ENCODE measurements at regions not wholly inside any gene's neighbourhood (a gene's known extent, or its start where the extent isn't known, plus 50 kb on each side); places are given as distances from the start of the nearest gene placed in this dataset.
A peak's percentile ranks its signal among the peaks of the same experiment; 100 is the strongest.
"Not testable (repeated sequence)": the region's sequence is repeated elsewhere in the genome, so short reads cannot be mapped to it uniquely, and the experiment has no call there.

DNA sequence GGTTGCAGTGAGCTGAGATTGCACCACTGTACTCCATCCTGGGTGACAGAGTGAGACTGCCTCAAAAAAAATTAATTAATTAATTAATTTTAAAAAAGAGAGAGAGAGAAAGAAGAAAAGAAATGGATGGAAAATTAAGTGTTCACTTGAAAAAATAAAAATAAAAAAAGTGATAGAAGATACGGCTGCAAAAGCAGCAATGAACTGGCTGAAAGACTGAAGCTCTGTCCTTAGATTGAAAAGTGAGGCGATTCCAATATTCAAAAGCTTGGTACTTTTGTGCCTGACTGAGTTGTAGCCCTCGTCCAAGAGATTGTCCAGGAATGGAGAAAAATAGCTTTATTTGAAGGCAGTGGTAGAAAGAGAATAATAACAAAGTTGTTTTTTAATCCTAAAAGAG lies 154.6 kb downstream of the ADSS2 start:
- Histone ChIP-seq H3K4me2 (ENCODE audit: low read length) (no peak overlapping the region), H3K4me1 (no peaks in the 10 kb centered on the region), H3K27me3 (ENCODE audit: control insufficient read depth, insufficient read depth, low read length) (no peaks in the 10 kb centered on the region), H3K9ac (no peak overlapping the region), H3K4me3 (ENCODE audit: low read depth, low read length) (no peak overlapping the region), H3K36me3 (ENCODE audit: control insufficient read depth, insufficient read depth, low read length) (no peaks in the 10 kb centered on the region), H3K79me2 (no peaks in the 10 kb centered on the region), H2AFZ (no peak overlapping the region), H3K27ac (no peak overlapping the region), H3K9me3 (ENCODE audit: control insufficient read depth, low read length) (no peaks in the 10 kb centered on the region)
- TF ChIP-seq, protein P1, sequence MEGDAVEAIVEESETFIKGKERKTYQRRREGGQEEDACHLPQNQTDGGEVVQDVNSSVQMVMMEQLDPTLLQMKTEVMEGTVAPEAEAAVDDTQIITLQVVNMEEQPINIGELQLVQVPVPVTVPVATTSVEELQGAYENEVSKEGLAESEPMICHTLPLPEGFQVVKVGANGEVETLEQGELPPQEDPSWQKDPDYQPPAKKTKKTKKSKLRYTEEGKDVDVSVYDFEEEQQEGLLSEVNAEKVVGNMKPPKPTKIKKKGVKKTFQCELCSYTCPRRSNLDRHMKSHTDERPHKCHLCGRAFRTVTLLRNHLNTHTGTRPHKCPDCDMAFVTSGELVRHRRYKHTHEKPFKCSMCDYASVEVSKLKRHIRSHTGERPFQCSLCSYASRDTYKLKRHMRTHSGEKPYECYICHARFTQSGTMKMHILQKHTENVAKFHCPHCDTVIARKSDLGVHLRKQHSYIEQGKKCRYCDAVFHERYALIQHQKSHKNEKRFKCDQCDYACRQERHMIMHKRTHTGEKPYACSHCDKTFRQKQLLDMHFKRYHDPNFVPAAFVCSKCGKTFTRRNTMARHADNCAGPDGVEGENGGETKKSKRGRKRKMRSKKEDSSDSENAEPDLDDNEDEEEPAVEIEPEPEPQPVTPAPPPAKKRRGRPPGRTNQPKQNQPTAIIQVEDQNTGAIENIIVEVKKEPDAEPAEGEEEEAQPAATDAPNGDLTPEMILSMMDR (IDR thresholded peaks at IDR 0.05), result no peak

GRCh38 chr1:244297616-244298015 lies 154.1 kb downstream of the ADSS2 start:
- Histone ChIP-seq H3K9ac (no peak overlapping the region), H3K27me3 (ENCODE audit: control insufficient read depth, insufficient read depth, low read length) (no peaks in the 10 kb centered on the region), H3K79me2 (no peaks in the 10 kb centered on the region), H3K4me2 (ENCODE audit: low read length) (no peak overlapping the region), H3K4me1 (no peaks in the 10 kb centered on the region), H3K9me3 (ENCODE audit: control insufficient read depth, low read length) (no peaks in the 10 kb centered on the region), H3K27ac (no peak overlapping the region), H3K4me3 (ENCODE audit: low read depth, low read length) (no peak overlapping the region), H2AFZ (no peak overlapping the region), H3K36me3 (ENCODE audit: control insufficient read depth, insufficient read depth, low read length) (no peaks in the 10 kb centered on the region)
- TF ChIP-seq, protein P1 (IDR thresholded peaks at IDR 0.05), result no peak

GRCh38 chr1:244300029-244300375 lies 151.7 kb downstream of the ADSS2 start:
- peak overlapping the region; percentile 70 for H2AFZ ChIP-seq
- H3K4me2 ChIP-seq (ENCODE audit: low read length); H3K27me3 ChIP-seq (ENCODE audit: control insufficient read depth, insufficient read depth, low read length); H3K27ac ChIP-seq; H3K79me2 ChIP-seq; H3K9me3 ChIP-seq (ENCODE audit: control insufficient read depth, low read length); H3K36me3 ChIP-seq (ENCODE audit: control insufficient read depth, insufficient read depth, low read length); H3K9ac ChIP-seq; H3K4me1 ChIP-seq; H3K4me3 ChIP-seq (ENCODE audit: low read depth, low read length): not testable (repeated sequence)

GRCh38 chr1:244301595-244302130 lies 150.0 kb downstream of the ADSS2 start:
- Histone ChIP-seq H3K79me2 (no peaks in the 10 kb centered on the region), H3K4me3 (ENCODE audit: low read depth, low read length) (no peak overlapping the region), H3K27me3 (ENCODE audit: control insufficient read depth, insufficient read depth, low read length) (no peaks in the 10 kb centered on the region), H3K4me1 (no peaks in the 10 kb centered on the region), H3K9me3 (ENCODE audit: control insufficient read depth, low read length) (no peaks in the 10 kb centered on the region), H3K4me2 (ENCODE audit: low read length) (no peak overlapping the region), H3K9ac (no peak overlapping the region), H3K27ac (no peak overlapping the region), H2AFZ (no peak overlapping the region), H3K36me3 (ENCODE audit: control insufficient read depth, insufficient read depth, low read length) (no peaks in the 10 kb centered on the region)
- TF ChIP-seq, protein P1 (IDR thresholded peaks at IDR 0.05), result no peak

DNA sequence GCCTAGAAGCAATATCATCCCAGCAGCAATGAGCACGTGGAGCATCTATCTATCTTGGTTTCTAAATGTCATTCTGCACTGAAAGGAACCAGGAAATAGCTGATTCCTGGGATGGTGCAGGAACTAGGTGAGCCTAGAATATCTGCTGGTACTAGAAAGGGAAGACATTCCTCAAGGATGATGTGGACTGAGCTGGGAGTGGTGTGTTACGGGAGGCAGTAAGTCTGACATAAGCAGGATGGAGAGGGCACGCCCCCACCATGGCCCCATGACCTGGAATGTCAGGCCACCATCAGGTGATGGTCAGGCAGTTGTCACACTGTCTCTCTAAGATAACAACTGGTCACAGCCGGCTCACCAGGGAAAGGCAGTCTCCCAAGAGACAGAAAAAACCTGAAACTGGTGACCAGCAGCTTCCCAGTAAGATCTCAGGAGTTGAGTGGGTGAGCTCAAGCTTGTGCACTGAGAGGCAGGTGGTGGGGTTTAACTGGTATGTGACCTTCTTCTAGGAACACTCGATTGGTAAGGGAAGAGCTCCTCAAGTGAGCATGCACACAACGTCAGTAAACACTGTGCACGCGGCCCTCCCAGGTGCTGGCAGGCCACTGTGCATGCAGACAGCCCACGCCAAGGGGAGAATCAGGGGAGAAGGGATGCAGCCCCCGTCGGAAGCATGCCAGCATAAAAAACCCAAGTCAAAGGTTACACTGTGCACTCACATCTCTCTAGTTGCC lies 148.7 kb downstream of the ADSS2 start:
- TF ChIP-seq, protein P1 (IDR thresholded peaks at IDR 0.05), result no peak
- Histone ChIP-seq H3K27ac (no peak overlapping the region), H3K9ac (no peak overlapping the region), H3K4me1 (no peaks in the 10 kb centered on the region), H3K9me3 (ENCODE audit: control insufficient read depth, low read length) (no peaks in the 10 kb centered on the region), H3K4me2 (ENCODE audit: low read length) (no peak overlapping the region), H3K36me3 (ENCODE audit: control insufficient read depth, insufficient read depth, low read length) (no peaks in the 10 kb centered on the region), H3K79me2 (no peaks in the 10 kb centered on the region), H2AFZ (no peak overlapping the region), H3K27me3 (ENCODE audit: control insufficient read depth, insufficient read depth, low read length) (no peaks in the 10 kb centered on the region), H3K4me3 (ENCODE audit: low read depth, low read length) (no peak overlapping the region)
